ENCODE measurements at regions not wholly inside any gene's neighbourhood (a gene's known extent, or its start where the extent isn't known, plus 50 kb on each side); places are given as distances from the start of the nearest gene placed in this dataset.

- TF ChIP-seq CTCF (IDR thresholded peaks at IDR 0.05) = no peak
- no peak for TF ChIP-seq CBFB (CRISPR knock-in tag; IDR thresholded peaks at IDR 0.05; ENCODE audit: low read depth)
- TF ChIP-seq USF1 (CRISPR knock-in tag; IDR thresholded peaks at IDR 0.05) = no peak
- no peak for TF ChIP-seq ZSCAN18 (CRISPR knock-in tag; IDR thresholded peaks at IDR 0.05)
- no peak for TF ChIP-seq IRF2 (CRISPR knock-in tag; IDR thresholded peaks at IDR 0.05; ENCODE audit: borderline replicate concordance, low read depth)
- no peak for TF ChIP-seq USF2 (CRISPR knock-in tag; IDR thresholded peaks at IDR 0.05)
- no peak for TF ChIP-seq IRF1 (CRISPR knock-in tag; IDR thresholded peaks at IDR 0.05)
- TF ChIP-seq PRDM15 (CRISPR knock-in tag; IDR thresholded peaks at IDR 0.05) = no peak
- TF ChIP-seq ATF3 (CRISPR knock-in tag; conservative IDR thresholded peaks at IDR 0.05) = no peak
- TF ChIP-seq AFF4 (CRISPR knock-in tag; IDR thresholded peaks at IDR 0.05; ENCODE audit: borderline replicate concordance) = no peak
These were observed 443.7 kb downstream of the NR2F2 start for GRCh38 chr15:96774216-96774615.

Data from WTC11 (cell line).